IPS DF 6.9 (cell line): ENCODE measurements at regions not wholly inside any gene's neighbourhood (a gene's known extent, or its start where the extent isn't known, plus 50 kb on each side); places are given as distances from the start of the nearest gene placed in this dataset.

Source experiments
- DNase-seq: peaks from one replicate; pipeline ENCODE4 v3.0.0-alpha.2; 2013; ENCODE audit warnings: low read depth, low spot score
- H3K27ac ChIP-seq: one replicate; pipeline ENCODE4 v1.5.1; 2013; ENCODE audit warnings: low read length, control low read depth
- H3K27me3 ChIP-seq: 2 replicates; pipeline ENCODE4 v1.6.1; 2013; ENCODE audit warnings: mild to moderate bottlenecking, low read length; ENCODE audit not compliant: control insufficient read depth, insufficient read depth
- H3K36me3 ChIP-seq: 2 replicates; pipeline ENCODE4 v1.6.1; 2013; ENCODE audit warnings: low read length; ENCODE audit not compliant: control insufficient read depth, insufficient read depth
- H3K4me1 ChIP-seq: 2 replicates; pipeline ENCODE4 v1.6.1; 2013; ENCODE audit warnings: low read length; ENCODE audit not compliant: control insufficient read depth, insufficient read depth
- H3K4me3 ChIP-seq: 2 replicates; pipeline ENCODE4 v1.5.1; 2013; ENCODE audit warnings: mild to moderate bottlenecking, low read length
- H3K9me3 ChIP-seq: 2 replicates; pipeline ENCODE4 v1.6.1; 2013; ENCODE audit warnings: low read length, inconsistent platforms; ENCODE audit not compliant: control insufficient read depth, insufficient read depth
- WGBS: extraction: QIAGEN DNeasy Blood & Tissue Kit; methylation state at CpG from one replicate; pipeline ENCODE4 v1.1.7; 2013; ENCODE audit warnings: mixed read lengths, missing lambda C conversion rate; ENCODE audit not compliant: insufficient read length, insufficient coverage; 5-methylcytosine and 5-hydroxymethylcytosine counted together

- no peak overlapping the region for H3K27ac ChIP-seq
- WGBS, result no CpG with 5 or more reads among the region's 4 CpGs
Measured at GRCh38 chr6:24987446-24988115, 51.8 kb upstream of the RIPOR2 start.

DNA sequence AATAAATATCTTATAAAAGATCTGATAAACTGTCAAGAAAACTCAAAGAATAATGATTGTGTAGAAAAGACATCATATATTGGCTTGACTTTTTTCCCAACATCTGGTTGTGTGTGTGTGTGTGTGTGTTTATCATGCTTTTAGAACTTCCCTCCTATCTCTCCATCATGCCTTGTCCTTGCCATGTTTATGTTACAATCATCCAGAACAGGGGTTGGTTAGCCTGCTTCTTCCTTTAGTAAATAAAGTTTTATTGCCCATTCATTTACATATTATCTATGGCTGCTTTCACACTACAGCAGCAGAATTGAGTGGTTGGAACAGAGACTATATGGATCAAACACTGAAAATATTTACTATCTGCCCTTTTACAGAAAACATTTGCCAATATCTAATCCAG lies 52.8 kb upstream of the RIPOR2 start:
- DNase-seq, result no peak
- Histone ChIP-seq H3K4me3 (no peak overlapping the region), H3K36me3 (no peaks in the 10 kb centered on the region), H3K4me1 (peaks cover 2% of the 10 kb centered on the region; the same call in 1 of the 2 replicates), H3K27me3 (no peaks in the 10 kb centered on the region), H3K27ac (no peak overlapping the region), H3K9me3 (no peaks in the 10 kb centered on the region)

More at GRCh38 chr6:24987446-24988115, 51.8 kb upstream of the RIPOR2 start:
- H3K27me3 ChIP-seq, result no peaks in the 10 kb centered on the region
- H3K4me3 ChIP-seq, result no peak overlapping the region
- no peaks in the 10 kb centered on the region for H3K9me3 ChIP-seq
- no peak for DNase-seq
- H3K4me1 ChIP-seq, result peaks cover 2% of the 10 kb centered on the region; the same call in 1 of the 2 replicates
- H3K36me3 ChIP-seq, result no peaks in the 10 kb centered on the region

GRCh38 chr6:24990236-24990845 lies 54.6 kb upstream of the RIPOR2 start:
- peaks cover 2% of the 10 kb centered on the region; the same call in 1 of the 2 replicates for H3K4me1 ChIP-seq
- no peak overlapping the region for H3K4me3 ChIP-seq

GRCh38 chr6:24990944-24991809 lies 55.4 kb upstream of the RIPOR2 start:
- Histone ChIP-seq H3K27me3 (no peaks in the 10 kb centered on the region), H3K9me3 (no peaks in the 10 kb centered on the region), H3K36me3 (no peaks in the 10 kb centered on the region), H3K27ac (no peak overlapping the region), H3K4me1 (no peaks in the 10 kb centered on the region), H3K4me3 (no peak overlapping the region)
- no CpG with 5 or more reads among the region's 4 CpGs for WGBS
- no peak for DNase-seq

More at GRCh38 chr6:24990236-24990845, 54.6 kb upstream of the RIPOR2 start:
- WGBS, result 100% methylated on average over 1 of the region's 7 CpGs
- Histone ChIP-seq H3K27ac (no peak overlapping the region), H3K36me3 (no peaks in the 10 kb centered on the region), H3K9me3 (no peaks in the 10 kb centered on the region), H3K27me3 (no peaks in the 10 kb centered on the region)
- DNase-seq, result no peak

DNA sequence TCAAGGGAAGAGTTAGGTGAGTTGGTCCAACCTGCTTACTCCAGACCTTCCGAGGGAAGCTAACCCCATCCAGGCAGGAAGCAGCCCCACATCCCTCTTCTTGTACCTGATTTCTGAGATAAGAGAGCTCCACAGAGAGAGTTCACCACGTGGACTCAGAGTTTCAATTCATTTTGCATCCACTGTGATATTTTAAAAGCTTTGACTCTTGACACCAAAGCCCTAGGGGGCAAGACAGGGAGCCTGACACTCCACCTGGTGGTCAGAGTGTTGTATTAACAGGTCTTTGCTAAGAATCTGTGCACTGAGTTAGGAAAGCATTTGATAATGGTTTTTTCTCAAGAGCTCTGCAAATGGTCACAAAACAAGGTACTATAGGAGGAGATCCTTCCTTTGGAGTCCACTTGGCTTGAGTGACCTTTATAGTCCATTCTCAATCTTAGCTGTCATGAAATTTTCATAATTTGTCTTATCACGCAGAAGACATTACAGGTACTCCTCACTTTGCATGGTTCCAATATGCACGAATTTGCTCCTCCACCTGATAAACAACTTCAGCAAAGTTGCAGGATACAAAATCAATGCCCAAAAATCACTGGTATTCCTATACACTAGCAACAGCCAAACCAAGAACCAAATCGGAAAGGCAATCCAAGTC lies 56.2 kb upstream of the RIPOR2 start:
- no CpG with 5 or more reads among the region's 5 CpGs for WGBS
- peaks cover 2% of the 10 kb centered on the region; the same call in 1 of the 2 replicates for H3K4me1 ChIP-seq
- no peaks in the 10 kb centered on the region for H3K36me3 ChIP-seq
- no peak for DNase-seq
- no peaks in the 10 kb centered on the region for H3K9me3 ChIP-seq
- no peak overlapping the region for H3K27ac ChIP-seq
- H3K27me3 ChIP-seq, result no peaks in the 10 kb centered on the region
- H3K4me3 ChIP-seq, result no peak overlapping the region

GRCh38 chr6:24994812-24995211 lies 59.1 kb upstream of the RIPOR2 start:
- WGBS, result no CpG with 5 or more reads among the region's 1 CpG
- DNase-seq, result no peak
- Histone ChIP-seq H3K9me3 (no peaks in the 10 kb centered on the region), H3K27me3 (no peaks in the 10 kb centered on the region), H3K4me1 (peaks cover 2% of the 10 kb centered on the region; the same call in 1 of the 2 replicates), H3K4me3 (no peak overlapping the region), H3K36me3 (no peaks in the 10 kb centered on the region), H3K27ac (no peak overlapping the region)

DNA sequence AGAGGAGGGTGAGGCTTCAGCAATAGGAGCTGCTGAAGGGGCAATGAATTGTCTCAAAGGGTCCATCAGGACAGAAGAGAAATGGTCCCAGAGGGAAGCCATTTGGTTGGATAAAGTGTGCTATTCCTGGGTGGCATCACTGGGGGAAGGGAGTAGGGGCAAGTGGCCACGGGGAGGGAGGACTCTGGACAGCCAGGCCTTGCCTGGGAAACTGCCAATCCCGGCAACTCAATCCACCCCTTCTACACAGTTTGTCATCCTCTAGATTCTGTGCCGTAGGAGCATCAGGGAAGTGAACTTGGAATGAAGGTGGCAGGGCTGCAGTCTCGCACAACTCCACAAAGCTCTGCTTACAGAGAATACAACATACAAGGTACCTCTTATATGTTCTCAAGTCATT lies 59.5 kb upstream of the RIPOR2 start:
- no peaks in the 10 kb centered on the region for H3K9me3 ChIP-seq
- no peaks in the 10 kb centered on the region for H3K27me3 ChIP-seq
- H3K36me3 ChIP-seq, result no peaks in the 10 kb centered on the region
- WGBS, result no CpG with 5 or more reads among the region's 4 CpGs
- H3K4me3 ChIP-seq, result no peak overlapping the region
- peaks cover 2% of the 10 kb centered on the region; the same call in 1 of the 2 replicates for H3K4me1 ChIP-seq
- no peak overlapping the region for H3K27ac ChIP-seq
- DNase-seq, result no peak

DNA sequence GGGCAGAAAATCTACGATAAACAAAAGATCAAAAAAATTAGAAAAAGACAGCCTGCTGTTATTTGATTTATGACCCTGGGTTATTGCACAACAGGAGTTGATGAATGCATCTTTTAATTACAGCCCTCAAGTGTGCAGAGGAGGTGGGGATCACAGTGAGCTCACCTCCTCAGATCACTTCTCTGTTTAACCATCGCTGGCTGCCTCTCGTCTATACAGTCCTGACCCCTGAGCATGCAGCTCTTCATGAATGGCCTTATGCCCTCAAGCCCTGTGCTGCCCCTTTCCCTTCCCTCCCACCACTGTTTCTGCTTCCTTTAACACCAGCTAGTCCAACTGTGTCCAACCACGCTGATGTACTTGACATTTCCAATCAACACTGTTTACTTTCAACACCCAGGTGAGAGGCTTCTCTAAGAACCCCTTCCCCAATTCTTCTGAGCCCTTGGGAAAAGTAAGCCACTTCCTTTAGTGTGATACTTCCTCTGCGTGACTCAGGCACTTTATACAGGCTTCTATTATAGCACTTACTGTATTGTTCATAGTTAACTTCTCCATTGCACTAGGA lies 60.6 kb upstream of the RIPOR2 start:
- no peak overlapping the region for H3K4me3 ChIP-seq
- no CpG with 5 or more reads among the region's 5 CpGs for WGBS
- no peak for DNase-seq

GRCh38 chr6:24997231-24997630 lies 61.5 kb upstream of the RIPOR2 start:
- WGBS, result no CpG with 5 or more reads among the region's 1 CpG
- no peaks in the 10 kb centered on the region for H3K9me3 ChIP-seq
- H3K27me3 ChIP-seq, result no peaks in the 10 kb centered on the region
- DNase-seq, result no peak
- H3K4me1 ChIP-seq, result peaks cover 2% of the 10 kb centered on the region; the same call in 1 of the 2 replicates
- no peak overlapping the region for H3K27ac ChIP-seq
- no peak overlapping the region for H3K4me3 ChIP-seq
- no peaks in the 10 kb centered on the region for H3K36me3 ChIP-seq

More for the DNA sequence above, 60.6 kb upstream of the RIPOR2 start:
- Histone ChIP-seq H3K4me1 (peaks cover 2% of the 10 kb centered on the region; the same call in 1 of the 2 replicates), H3K36me3 (no peaks in the 10 kb centered on the region), H3K9me3 (no peaks in the 10 kb centered on the region), H3K27me3 (no peaks in the 10 kb centered on the region), H3K27ac (no peak overlapping the region)

DNA sequence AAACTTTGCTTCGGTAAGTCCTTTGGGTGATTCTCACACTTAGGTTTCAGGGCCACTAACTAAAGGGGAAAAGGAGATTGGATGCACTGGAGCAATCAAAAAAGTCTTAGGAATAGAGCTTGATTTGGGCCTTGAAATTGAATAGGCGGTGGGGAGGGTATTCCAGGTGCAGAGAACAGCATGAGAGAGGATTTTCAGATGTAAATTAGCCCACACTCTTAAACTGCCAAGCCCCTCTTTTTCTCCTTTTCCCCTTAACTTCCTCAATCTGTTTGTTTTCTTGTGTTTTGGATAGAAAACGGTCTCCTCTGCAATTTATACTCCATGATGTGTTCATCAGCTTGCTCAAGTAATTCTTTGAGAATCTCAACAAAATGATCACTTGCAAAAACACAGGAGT lies 62.1 kb upstream of the RIPOR2 start:
- no peaks in the 10 kb centered on the region for H3K27me3 ChIP-seq
- no CpG with 5 or more reads among the region's 3 CpGs for WGBS
- H3K36me3 ChIP-seq, result no peaks in the 10 kb centered on the region
- no peak overlapping the region for H3K27ac ChIP-seq
- no peak for DNase-seq
- H3K9me3 ChIP-seq, result no peaks in the 10 kb centered on the region
- no peak overlapping the region for H3K4me3 ChIP-seq
- H3K4me1 ChIP-seq, result peaks cover 2% of the 10 kb centered on the region; the same call in 1 of the 2 replicates
